DOHH2 (cell line): ENCODE measurements at regions not wholly inside any gene's neighbourhood (a gene's known extent, or its start where the extent isn't known, plus 50 kb on each side); places are given as distances from the start of the nearest gene placed in this dataset.

ENCODE experiments used
- H3F3A ChIP-seq: fragments of 200-600 bp; sonication (generic), shearing (Covaris generic); 2 replicates; pipeline ENCODE4 v1.6.0; 2016; ENCODE audit warnings: antibody characterized with exemption, mild to moderate bottlenecking; ENCODE audit not compliant: control insufficient read depth, insufficient read depth
- H3K27ac ChIP-seq: fragments of 200-600 bp; sonication (generic); 2 replicates; pipeline ENCODE4 v1.5.1; 2014; ENCODE audit warnings: low read depth, mild to moderate bottlenecking, low read length, moderate library complexity
- H3K27me3 ChIP-seq: fragments of 200-600 bp; sonication (generic); 2 replicates; pipeline ENCODE4 v1.6.1; 2014; ENCODE audit warnings: mild to moderate bottlenecking, low read length, mixed read lengths; ENCODE audit not compliant: control insufficient read depth
- H3K36me3 ChIP-seq: fragments of 200-600 bp; sonication (generic); 2 replicates; pipeline ENCODE4 v1.6.1; 2014; ENCODE audit warnings: mild to moderate bottlenecking, low read length, moderate library complexity, mixed read lengths; ENCODE audit not compliant: control insufficient read depth
- H3K4me1 ChIP-seq: fragments of 200-600 bp; sonication (generic); 2 replicates; pipeline ENCODE4 v1.6.1; 2014; ENCODE audit warnings: mild to moderate bottlenecking, low read length, mixed read lengths; ENCODE audit not compliant: control insufficient read depth
- H3K4me2 ChIP-seq: fragments of 200-600 bp; sonication (generic); 2 replicates; pipeline ENCODE4 v1.6.0; 2014; ENCODE audit warnings: mild to moderate bottlenecking, low read length, moderate library complexity
- H3K4me3 ChIP-seq: fragments of 200-600 bp; sonication (generic); 2 replicates; pipeline ENCODE4 v1.5.1; 2014; ENCODE audit warnings: mild to moderate bottlenecking, low read length, mixed read lengths
- H3K79me2 ChIP-seq: fragments of 200-600 bp; sonication (generic); 2 replicates; pipeline ENCODE4 v1.6.1; 2014; ENCODE audit warnings: mild to moderate bottlenecking, low read length, mixed read lengths; ENCODE audit not compliant: control insufficient read depth
- H3K9me2 ChIP-seq: fragments of 200-600 bp; sonication (generic); replicated peaks from 2 replicates; pipeline ENCODE4 v1.6.1; 2014; ENCODE audit warnings: mild to moderate bottlenecking, low read length, mixed read lengths; ENCODE audit not compliant: control insufficient read depth
- H3K9me3 ChIP-seq: fragments of 200-600 bp; sonication (generic); 2 replicates; pipeline ENCODE4 v1.6.1; 2014; ENCODE audit warnings: antibody characterized with exemption, low read length, mixed read lengths; ENCODE audit not compliant: control insufficient read depth, insufficient read depth
- H4K20me1 ChIP-seq: fragments of 200-600 bp; sonication (generic); 2 replicates; pipeline ENCODE4 v1.6.0; 2014; ENCODE audit warnings: low read depth, mild to moderate bottlenecking, antibody characterized with exemption, low read length, moderate library complexity; ENCODE audit not compliant: control insufficient read depth, insufficient read depth
- CTCF ChIP-seq: fragments of 200-600 bp; sonication (generic); IDR thresholded peaks from one replicate; pipeline ENCODE4 v1.5.1; 2014; ENCODE audit warnings: antibody characterized with exemption, mild to moderate bottlenecking, low read depth, low read length; ENCODE audit not compliant: poor library complexity, severe bottlenecking
- EZH2phosphoT487 ChIP-seq: fragments of 200-600 bp; sonication (generic); IDR thresholded peaks from 2 replicates; pipeline ENCODE4 v1.6.1; 2017; ENCODE audit warnings: borderline replicate concordance, mild to moderate bottlenecking, antibody characterized with exemption, low read length, moderate library complexity, mixed read lengths

- TF ChIP-seq CTCF = no peak
- TF ChIP-seq EZH2phosphoT487 = no peak
- no peaks in the 10 kb centered on the region for H3F3A ChIP-seq
- no peak overlapping the region for H3K4me3 ChIP-seq
- H3K36me3 ChIP-seq = no peaks in the 10 kb centered on the region
- H3K27me3 ChIP-seq = peaks cover 13% of the 10 kb centered on the region; the same call in 1 of the 2 replicates
- H3K27ac ChIP-seq = no peak overlapping the region
- H3K9me2 ChIP-seq = no peaks in the 10 kb centered on the region
- no peaks in the 10 kb centered on the region for H3K4me1 ChIP-seq
- no peaks in the 10 kb centered on the region for H3K9me3 ChIP-seq
- no peak overlapping the region for H3K4me2 ChIP-seq
- no peaks in the 10 kb centered on the region for H4K20me1 ChIP-seq
- no peaks in the 10 kb centered on the region for H3K79me2 ChIP-seq
Observed at GRCh38 chr4:108328383-108328732, 159.6 kb upstream of the LEF1 start.

DNA sequence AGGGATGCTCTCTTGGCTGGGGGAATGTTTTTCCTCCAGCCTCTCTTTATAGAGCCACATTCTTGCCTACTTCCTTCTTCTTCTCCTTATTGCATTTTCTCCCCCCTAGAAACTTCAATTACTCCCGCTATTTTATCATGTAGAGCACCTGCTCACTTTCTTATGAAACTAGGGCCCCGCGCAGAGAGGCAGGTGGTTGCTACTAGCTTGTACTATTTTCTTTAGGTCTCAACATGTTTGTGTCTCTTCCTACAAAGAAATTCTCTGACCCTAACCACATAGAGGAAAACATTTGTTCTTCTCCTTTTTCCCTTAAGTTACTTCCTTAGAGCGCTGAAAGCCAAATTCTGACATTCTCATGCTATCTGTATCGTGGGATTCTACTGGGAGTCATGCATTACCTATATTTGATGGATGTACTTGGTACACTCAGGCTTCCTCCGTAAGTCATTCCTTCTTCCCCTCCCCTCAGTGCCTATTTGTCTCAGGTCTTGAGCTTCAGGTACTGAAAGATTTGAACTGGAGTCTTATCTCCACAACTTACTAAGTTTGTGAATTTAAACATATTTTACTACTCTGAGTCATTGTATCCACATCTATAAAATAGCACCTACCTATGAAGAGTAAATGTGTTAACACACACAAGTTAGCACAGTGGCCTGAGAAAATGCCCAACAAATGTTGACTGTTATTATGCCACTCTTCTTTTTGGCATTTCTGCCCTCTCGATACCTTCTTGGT lies 159.1 kb upstream of the LEF1 start:
- no peaks in the 10 kb centered on the region for H3K36me3 ChIP-seq
- TF ChIP-seq EZH2phosphoT487 (no peak), CTCF (no peak)
- no peaks in the 10 kb centered on the region for H3K9me2 ChIP-seq
- H3K9me3 ChIP-seq = no peaks in the 10 kb centered on the region
- no peaks in the 10 kb centered on the region for H3K4me1 ChIP-seq
- no peak overlapping the region for H3K4me2 ChIP-seq
- H3K27ac ChIP-seq = no peak overlapping the region
- peaks cover 12% of the 10 kb centered on the region; the same call in 1 of the 2 replicates for H3K27me3 ChIP-seq
- H3K79me2 ChIP-seq = no peaks in the 10 kb centered on the region
- H3K4me3 ChIP-seq = no peak overlapping the region
- no peaks in the 10 kb centered on the region for H3F3A ChIP-seq
- H4K20me1 ChIP-seq = no peaks in the 10 kb centered on the region

DNA sequence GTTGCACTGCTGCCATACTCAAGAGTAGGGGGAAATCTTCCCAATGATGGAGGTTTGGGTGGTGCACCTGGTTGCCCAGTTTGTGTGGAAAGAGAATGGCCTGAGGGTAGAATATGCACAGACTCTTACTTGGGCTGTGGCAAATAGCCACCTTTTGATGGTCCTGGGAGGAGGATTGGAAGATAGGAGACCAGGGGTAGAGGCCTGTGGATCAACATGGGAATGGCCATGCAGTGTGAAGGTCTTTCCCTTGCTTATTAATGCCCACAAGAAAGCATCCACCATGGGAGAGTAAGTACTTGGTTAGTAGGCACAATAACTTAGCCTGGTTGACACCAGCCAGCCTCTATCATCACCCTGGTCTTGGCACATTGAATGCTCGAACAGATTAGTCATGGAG lies 156.8 kb upstream of the LEF1 start:
- peaks cover 10% of the 10 kb centered on the region; the same call in 1 of the 2 replicates for H3K27me3 ChIP-seq
- no peaks in the 10 kb centered on the region for H3F3A ChIP-seq
- H3K4me3 ChIP-seq = no peak overlapping the region
- no peak for TF ChIP-seq CTCF
- TF ChIP-seq EZH2phosphoT487 = no peak
- no peaks in the 10 kb centered on the region for H3K9me2 ChIP-seq
- no peaks in the 10 kb centered on the region for H4K20me1 ChIP-seq
- no peak overlapping the region for H3K27ac ChIP-seq
- H3K4me1 ChIP-seq = no peaks in the 10 kb centered on the region
- H3K9me3 ChIP-seq = no peaks in the 10 kb centered on the region
- no peak overlapping the region for H3K4me2 ChIP-seq
- no peaks in the 10 kb centered on the region for H3K79me2 ChIP-seq
- no peaks in the 10 kb centered on the region for H3K36me3 ChIP-seq
